Mammary epithelial cell (primary cell): ENCODE measurements at regions not wholly inside any gene's neighbourhood (a gene's known extent, or its start where the extent isn't known, plus 50 kb on each side); places are given as distances from the start of the nearest gene placed in this dataset.

Experiments used
- CTCF ChIP-seq, 2 donors: IDR thresholded peaks in 1 of 2; conservative IDR thresholded peaks in 1 of 2; 2 replicates each; pipeline ENCODE4 v1.5.1; 2011 to 2012; ENCODE audit warnings: inconsistent platforms in 2 of 2, low read length in 2 of 2, mild to moderate bottlenecking in 2 of 2, control low read depth in 1 of 2, low read depth in 1 of 2; ENCODE audit not compliant: insufficient read depth in 1 of 2; ENCODE audit errors: extremely low read depth in 1 of 2
- EZH2 ChIP-seq: IDR thresholded peaks from 2 replicates; pipeline ENCODE4 v1.6.1; 2012; ENCODE audit warnings: low read length, inconsistent platforms, borderline replicate concordance

GRCh38 chr10:77713521-77714280, 76.1 kb upstream of the KCNMA1 start:
- TF ChIP-seq CTCF (conservative IDR thresholded peaks at IDR 0.05 in 1 of 2, IDR thresholded peaks at IDR 0.05 in 1 of 2; ENCODE audit: extremely low read depth in 1 of 2, insufficient read depth in 1 of 2, low read depth in 1 of 2, low read length in 2 of 2), result no peak
- no peak for TF ChIP-seq EZH2
